ENCODE measurements at regions not wholly inside any gene's neighbourhood (a gene's known extent, or its start where the extent isn't known, plus 50 kb on each side); places are given as distances from the start of the nearest gene placed in this dataset.

DNA sequence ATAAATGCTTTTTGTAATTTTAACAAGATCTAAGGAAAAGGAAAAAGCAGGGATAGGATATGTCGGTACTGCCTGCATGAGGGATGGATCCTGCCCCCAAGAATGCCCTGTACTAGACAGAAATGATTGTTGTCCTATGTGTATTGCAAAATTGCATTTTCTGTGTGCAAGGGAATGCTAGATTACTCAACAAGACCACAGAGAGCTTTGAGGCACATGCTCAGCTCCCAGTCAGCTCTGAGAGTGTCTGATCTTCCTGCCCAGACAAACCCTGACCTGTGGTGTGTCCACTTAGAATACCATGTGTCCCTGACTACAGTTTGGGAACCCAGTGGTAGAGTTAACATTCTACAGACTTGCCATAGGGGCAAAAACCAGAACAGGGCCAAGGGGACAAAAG is 129.2 kb upstream of the PAK3 start:
- Histone ChIP-seq H3K9me3 (no peaks in the 10 kb centered on the region), H3K36me3 (no peaks in the 10 kb centered on the region), H3K27me3 (peaks cover 0 to 18% (median 0%) of the 10 kb centered on the region in 9 donors), H3K4me1 (no peaks in the 10 kb centered on the region), H3K4me3 (no peak overlapping the region), H3K27ac (no peak overlapping the region)
- 82 to 97% (median 90%) methylated on average over 1 of the region's 1 CpG for WGBS, 4 donors
- intact Hi-C loops (cut with DNase I), result no loop called here
- no peak for ATAC-seq
- no peak for DNase-seq
- TF ChIP-seq, protein P1, sequence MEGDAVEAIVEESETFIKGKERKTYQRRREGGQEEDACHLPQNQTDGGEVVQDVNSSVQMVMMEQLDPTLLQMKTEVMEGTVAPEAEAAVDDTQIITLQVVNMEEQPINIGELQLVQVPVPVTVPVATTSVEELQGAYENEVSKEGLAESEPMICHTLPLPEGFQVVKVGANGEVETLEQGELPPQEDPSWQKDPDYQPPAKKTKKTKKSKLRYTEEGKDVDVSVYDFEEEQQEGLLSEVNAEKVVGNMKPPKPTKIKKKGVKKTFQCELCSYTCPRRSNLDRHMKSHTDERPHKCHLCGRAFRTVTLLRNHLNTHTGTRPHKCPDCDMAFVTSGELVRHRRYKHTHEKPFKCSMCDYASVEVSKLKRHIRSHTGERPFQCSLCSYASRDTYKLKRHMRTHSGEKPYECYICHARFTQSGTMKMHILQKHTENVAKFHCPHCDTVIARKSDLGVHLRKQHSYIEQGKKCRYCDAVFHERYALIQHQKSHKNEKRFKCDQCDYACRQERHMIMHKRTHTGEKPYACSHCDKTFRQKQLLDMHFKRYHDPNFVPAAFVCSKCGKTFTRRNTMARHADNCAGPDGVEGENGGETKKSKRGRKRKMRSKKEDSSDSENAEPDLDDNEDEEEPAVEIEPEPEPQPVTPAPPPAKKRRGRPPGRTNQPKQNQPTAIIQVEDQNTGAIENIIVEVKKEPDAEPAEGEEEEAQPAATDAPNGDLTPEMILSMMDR (IDR thresholded peaks at IDR 0.05), result no peak
- TF ChIP-seq POLR2A (IDR thresholded peaks at IDR 0.05), result no peak

- WGBS, 4 donors, result 67 to 82% (median 72%) methylated on average over 1 of the region's 1 CpG
- intact Hi-C loops (cut with DNase I), result no loop called here
Measured at GRCh38 chrX:110966091-110966454, 129.9 kb upstream of the PAK3 start.

DNA sequence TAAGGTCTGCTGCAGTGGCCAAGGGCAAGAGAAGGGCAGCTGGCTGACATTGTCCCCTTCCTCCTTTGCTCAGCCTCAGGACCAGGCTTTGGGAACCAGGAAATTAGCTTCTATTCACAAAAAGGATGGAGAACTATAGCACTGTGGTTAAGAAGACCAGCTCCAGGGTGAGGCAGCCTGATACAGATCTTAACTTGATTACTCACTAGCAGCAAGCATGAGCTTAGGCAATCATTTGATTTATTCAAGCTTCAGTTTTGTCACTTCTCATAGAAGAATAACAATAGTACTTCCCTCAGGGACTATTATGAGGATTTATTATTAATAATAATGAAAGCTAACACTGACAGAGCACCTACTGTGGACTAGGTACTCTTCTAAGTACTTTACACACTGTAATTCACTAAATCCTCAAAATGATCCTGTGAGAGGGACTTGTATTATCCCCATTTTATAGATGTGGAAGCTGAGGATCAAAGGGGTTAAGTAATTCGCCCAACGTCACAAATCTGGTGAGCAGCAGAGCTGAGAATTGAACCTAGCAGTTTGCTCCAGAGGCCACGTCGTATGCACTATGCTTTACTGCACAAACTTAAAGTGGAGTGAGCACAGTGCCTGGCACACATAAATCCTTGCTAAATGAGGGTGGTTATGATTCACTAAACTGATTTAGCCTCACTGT is 130.4 kb upstream of the PAK3 start:
- Histone ChIP-seq H3K4me3 (no peak overlapping the region), H3K27ac (no peak overlapping the region), H3K36me3 (no peaks in the 10 kb centered on the region), H3K4me1 (no peaks in the 10 kb centered on the region), H3K9me3 (no peaks in the 10 kb centered on the region), H3K27me3 (peaks cover 0 to 19% (median 0%) of the 10 kb centered on the region in 9 donors)
- ATAC-seq, result no peak
- intact Hi-C loops (cut with DNase I), result no loop called here
- TF ChIP-seq, protein P1 (IDR thresholded peaks at IDR 0.05), result no peak
- no peak for TF ChIP-seq POLR2A (IDR thresholded peaks at IDR 0.05)
- DNase-seq, result no peak
- 68 to 83% (median 75%) methylated on average over 4 of the region's 4 CpGs for WGBS, 4 donors

More at GRCh38 chrX:110966091-110966454, 129.9 kb upstream of the PAK3 start:
- Histone ChIP-seq H3K4me1 (no peaks in the 10 kb centered on the region), H3K4me3 (no peak overlapping the region), H3K9me3 (no peaks in the 10 kb centered on the region), H3K27me3 (peaks cover 0 to 19% (median 0%) of the 10 kb centered on the region in 9 donors), H3K36me3 (no peaks in the 10 kb centered on the region), H3K27ac (no peak overlapping the region)
- ATAC-seq, result no peak
- no peak for DNase-seq
- TF ChIP-seq, protein P1 (IDR thresholded peaks at IDR 0.05), result no peak
- TF ChIP-seq POLR2A (IDR thresholded peaks at IDR 0.05), result no peak

- DNase-seq (no peak), ATAC-seq (no peak)
- intact Hi-C loops (cut with DNase I), result no loop called here
- 57 to 83% (median 60%) methylated on average over 3 to 4 of the region's 4 CpGs for whole genome bisulfite sequencing, 4 donors
- H3K9me3 ChIP-seq, result no peaks in the 10 kb centered on the region
- no peaks in the 10 kb centered on the region for H3K4me1 ChIP-seq
- no peak overlapping the region for H3K27ac ChIP-seq
- H3K36me3 ChIP-seq, result no peaks in the 10 kb centered on the region
- TF ChIP-seq, protein P1 (IDR thresholded peaks at IDR 0.05), result no peak
- no peak for TF ChIP-seq POLR2A (IDR thresholded peaks at IDR 0.05)
- H3K27me3 ChIP-seq, result peaks cover 0 to 25% (median 0%) of the 10 kb centered on the region in 9 donors
- H3K4me3 ChIP-seq, result no peak overlapping the region
Measured at GRCh38 chrX:110964786-110965185, 131.2 kb upstream of the PAK3 start.
